NCI-H510A treated with DMSO at 0.1 percent for 48 hours (cell line): ENCODE measurements at regions not wholly inside any gene's neighbourhood (a gene's known extent, or its start where the extent isn't known, plus 50 kb on each side); places are given as distances from the start of the nearest gene placed in this dataset.

Experiments
- DNase-seq: peaks from one replicate; lab custom pipeline; 2025; lab: John Stamatoyannopoulos, UW

DNA sequence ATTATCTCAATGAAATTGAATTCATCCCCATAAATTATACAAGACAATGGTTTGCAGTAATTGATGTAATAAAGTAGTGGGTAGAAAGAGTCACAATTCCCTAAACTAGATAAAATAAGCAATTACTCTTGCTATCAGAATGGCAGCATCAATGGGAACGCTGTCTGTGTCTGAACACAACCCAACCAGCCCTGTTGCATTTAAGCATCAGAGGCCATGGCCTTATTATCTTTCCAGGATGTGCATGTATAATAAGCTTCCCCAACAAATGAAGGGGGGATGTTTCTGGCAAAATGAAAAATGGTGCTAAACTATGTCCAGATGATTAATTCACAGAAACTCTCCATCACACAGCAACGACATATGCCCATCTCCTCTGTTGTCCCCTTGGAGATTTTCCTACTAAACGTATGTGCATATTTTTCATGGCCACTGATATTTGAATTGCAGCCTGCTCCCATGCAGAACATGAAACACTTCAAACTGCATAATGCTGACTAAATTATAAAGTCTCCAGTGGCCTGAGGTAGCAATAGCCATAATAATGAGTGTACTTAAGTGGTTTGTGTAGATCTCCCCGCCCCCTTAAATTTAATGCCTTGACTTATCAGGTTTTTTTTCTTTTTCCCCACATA lies 306.9 kb upstream of the ADAMTS16 start:
- no peak for DNase-seq

DNA sequence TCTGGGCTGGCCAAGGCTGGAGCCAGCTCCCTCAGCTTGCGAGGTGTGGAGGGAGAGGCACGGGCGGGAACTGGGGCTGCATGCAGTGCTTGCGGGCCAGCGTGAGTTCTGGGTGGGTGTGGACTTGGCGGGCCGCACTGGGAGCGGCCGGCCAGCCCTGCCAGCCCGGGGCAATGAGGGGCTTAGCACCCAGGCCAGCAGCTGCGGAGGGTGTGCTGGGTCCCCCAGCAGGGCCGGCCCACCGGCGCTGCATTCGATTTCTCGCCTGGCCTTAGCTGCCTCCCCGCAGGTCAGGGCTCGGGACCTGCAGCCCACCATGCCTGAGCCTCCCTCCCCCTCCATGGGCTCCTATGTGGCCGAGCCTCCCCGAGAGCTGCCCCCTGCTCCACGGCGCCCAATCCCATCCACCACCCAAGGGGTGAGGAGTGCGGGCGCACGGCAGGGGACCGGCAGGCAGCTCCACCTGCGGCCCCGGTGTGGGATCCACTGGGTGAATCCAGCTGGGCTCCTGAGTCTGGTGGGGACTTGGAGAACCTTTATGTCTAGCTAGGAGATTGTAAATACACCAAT lies 302.6 kb upstream of the ADAMTS16 start:
- no peak for DNase-seq

DNA sequence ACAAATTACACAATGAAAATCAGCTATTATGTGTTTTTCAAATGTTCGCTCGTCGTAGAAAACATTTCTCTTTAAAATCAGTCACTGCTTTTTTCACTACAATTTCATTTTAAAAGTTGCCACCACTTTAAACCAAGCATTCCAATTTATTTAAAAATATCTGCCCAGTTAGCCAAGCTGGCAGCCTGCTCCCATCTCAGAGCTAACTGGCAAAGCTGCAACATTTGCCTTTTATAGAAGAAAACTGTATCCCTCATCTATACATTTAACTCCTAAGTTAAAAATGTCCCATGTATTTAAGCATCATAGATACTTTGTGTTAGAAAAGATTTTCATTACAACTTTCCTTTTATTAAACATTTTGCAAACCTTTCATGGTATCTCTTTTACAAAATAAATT lies 294.9 kb upstream of the ADAMTS16 start:
- no peak for DNase-seq

DNA sequence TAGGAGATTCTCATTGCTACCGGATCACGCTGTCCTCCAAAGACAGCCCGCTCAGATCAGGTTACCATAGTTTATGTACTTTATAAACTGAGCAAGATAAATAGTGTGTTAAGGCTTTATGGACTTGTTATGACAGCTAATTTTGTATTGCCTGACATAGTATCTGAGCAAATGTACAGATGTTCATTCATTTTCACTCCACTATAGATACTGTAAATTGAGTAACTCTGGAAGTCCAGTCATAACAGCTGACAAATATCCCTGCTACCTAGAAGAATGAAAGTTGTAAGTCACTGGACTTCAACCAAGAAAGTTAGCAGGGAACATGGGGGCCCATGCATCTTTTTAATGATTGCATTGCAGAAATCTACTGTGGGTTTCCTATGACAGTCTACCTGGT lies 292.4 kb upstream of the ADAMTS16 start:
- no peak for DNase-seq

DNA sequence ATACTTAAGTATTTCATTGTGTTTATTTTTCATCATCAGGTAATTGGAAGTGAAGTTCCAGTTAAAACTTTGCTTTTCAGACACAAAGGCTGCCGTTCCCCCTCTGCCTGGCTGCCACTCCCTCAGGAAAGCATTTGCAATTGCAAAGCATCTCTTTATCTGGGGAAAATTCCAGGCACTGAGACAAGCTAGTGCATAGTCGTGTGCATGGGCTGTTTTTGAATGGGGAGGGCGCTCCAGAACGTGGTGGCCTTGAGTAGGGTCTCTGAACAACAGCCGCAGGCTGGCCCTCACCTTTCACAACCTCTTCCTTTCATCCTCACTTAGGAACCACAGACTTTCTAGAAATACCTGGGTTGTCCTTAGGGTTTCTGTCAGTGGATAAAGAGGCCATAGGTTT lies 285.1 kb upstream of the ADAMTS16 start:
- DNase-seq: no peak

DNA sequence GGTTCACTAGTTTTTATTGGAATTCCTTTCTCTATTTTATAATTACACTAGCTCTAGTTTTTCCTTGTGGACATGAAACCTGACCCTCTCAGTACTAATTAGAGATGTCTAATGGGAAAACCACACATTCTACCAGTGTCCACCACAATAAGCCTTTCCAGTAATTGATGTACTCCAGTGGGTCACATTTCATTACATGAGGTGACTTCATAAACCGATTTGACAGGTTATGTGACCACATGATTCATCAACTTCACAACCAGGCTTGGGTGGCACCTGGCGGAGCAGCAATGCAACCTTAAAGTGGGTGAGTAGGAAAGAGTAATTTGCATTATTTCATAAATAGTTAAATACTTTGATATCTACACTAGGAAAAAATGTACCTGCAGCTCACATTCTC lies 284.2 kb upstream of the ADAMTS16 start:
- no peak for DNase-seq

DNA sequence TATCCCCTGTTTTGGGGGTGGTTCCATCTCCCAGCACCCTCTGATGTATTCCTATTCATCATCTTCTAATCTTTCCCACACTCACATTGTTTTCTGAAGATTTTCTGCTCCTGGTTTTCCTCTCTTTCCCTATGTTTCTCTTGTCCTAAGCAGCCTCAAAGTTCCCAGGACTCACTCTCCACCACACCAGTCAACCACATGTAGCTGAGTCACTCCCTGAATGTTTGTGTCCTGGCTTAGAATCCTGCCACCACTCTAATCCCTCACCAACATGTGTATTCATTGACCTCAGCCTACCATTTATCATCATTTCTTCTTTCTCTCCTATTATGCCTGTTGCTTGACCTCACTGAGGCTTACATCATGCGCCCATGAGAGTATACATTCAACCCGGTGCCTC lies 282.4 kb upstream of the ADAMTS16 start:
- DNase-seq: no peak

DNA sequence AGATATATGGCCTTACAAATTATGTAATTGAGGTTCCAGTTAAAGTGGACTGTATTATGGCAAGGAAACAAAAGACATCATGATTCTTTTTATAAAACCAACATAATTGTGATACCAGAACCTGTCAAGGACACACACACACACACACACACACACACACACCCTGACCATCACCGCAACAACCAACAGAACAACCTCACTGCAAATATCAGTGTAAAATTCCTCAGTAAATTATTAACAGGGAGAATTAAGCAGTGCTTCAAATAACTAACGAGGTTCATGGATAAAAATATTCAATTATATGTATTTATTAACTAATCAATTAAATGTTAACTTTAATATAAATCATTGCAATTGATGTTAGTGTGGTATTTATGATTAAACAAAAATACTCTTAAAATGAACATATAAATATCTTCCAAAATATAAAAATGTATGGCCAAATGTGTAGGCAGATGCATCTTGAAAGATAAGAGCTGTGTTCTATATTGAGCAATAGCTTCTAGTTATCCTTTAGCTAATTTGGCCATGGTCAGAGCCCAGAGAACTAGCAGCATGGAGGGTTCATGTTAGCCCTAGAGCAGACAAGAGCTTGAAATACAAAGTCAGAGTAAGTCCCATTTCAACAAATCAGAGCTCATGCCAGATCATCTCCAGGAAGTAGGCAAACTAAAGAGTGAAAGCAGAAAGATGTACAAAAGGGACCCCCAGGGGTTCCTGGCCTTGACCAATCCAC lies 280.5 kb upstream of the ADAMTS16 start:
- no peak for DNase-seq

DNA sequence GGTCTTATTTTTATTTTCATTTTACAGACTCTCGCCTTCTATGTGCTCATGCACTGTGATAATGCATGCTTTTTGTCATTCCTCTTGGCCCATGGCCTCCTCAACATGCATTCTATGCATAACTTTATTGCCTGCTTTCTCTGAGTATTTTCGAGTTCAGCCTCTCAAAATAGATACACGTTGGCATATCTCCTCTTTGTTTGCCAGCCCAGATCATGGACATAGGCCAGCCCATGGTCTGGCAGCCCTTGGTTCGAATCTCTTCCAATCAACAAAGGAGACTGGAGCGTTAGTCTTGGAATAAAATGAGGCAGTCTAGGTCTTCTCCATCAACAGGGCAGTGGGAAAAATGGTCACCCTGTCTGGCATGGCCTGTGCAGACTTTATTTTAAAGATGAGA lies 279.5 kb upstream of the ADAMTS16 start:
- DNase-seq: no peak

DNA sequence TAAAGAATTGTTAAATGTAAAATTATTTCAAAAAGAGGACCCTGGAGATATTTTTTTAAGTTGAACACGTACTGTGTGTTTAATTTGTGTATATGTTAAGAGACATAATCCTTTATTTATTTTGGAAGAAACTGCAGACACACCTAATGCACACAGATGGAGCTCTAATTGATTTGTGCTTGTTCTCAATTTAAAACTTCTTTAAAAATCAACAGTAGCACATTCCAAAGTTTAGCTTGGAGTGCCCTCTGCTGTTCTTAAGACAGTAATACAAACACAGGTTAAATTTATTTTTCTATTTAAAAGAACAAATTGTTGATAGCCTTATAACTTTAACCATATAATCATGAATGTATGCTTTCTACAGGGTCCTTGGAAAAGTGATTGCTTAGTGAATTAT lies 277.6 kb upstream of the ADAMTS16 start:
- DNase-seq: peak; percentile 33

DNA sequence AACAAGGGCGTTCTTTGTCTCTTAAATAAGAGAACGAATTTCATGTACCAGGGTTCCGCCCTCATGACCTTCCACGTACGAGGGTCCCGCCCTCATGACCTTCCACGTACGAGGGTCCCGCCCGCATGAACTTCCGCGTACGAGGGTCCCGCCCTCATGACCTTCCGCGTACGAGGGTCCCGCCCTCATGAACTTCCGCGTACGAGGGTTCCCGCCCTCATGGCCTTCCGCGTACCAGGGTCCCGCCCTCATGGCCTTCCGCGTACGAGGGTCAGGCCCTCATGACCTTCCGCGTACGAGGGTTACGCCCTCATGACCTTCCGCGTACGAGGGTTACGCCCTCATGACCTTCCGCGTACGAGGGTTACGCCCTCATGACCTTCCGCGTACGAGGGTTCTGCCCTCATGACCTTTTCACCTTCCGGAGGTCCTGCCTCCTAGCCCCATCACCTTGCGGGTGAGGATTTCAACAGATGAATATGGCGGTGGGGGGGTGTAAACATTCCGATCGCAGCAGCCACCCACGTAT lies 273.9 kb upstream of the ADAMTS16 start:
- DNase-seq: no peak

DNA sequence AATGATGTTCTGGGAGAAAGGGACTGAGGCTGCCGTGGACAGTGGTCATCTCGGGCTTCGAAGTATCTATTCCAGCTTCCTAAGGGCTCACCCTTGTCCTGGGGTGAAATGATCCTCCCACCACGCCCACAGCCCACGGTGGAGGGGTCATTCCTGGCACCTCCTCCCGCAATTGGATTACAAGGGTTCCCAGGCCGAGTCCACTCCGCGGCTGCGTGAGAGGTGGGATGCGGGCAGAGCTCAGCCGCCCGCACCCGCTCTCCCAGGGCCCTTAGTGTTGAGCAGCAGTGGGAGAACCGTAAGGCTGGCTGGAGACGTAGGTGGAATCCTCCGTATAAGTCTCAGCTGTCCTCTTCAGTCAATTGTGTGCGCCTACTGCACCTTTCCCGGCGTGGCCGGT lies 273.3 kb upstream of the ADAMTS16 start:
- DNase-seq: no peak

DNA sequence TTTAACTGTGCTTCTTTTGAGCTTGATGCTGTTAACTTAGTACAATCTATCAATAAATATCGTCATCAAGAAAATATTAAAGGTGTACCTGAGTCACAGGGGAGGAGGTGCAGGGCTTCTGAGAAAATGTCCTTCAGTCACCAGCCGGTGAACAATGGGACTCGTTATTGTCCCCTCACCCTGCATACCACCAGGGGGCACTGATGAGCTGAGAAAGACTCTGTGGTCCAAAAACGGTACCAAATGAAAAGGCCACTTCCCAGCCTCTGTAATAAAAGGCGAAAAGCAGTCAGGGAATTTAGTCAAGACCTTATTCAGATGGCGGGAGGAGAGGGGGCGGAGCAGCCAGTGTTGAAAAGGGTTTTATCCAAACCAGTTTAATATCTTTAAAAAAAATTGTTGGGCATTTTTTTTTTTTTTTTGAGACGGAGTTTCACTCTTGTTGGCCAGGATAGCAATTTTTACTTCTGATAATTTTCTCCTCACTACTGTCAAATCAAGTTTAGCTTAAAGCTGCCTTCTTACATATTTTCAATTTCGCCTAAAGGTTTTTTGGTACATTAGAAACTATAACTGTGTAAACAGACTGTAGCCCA lies 271.9 kb upstream of the ADAMTS16 start:
- DNase-seq: peak; percentile 44

DNA sequence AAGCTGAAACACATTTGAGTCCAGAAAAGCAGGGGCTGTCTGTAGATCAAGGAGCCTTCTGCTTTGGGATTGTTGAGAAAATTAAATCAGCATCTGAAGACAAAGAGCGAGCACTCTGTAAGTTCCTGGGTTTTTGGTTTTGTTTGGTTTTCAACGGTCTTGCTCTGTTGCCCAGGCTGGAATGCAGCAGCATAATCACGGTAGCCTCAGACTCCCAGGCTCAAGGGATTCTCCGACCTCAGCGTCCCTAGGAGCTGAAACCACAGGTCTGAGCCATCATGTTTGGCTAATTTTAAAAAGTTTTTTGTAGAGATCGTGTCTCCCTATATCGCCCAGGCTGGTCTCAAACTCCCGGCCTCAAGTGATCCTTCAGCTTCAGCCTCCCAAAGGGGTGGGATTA lies 266.5 kb upstream of the ADAMTS16 start:
- DNase-seq: no peak

DNA sequence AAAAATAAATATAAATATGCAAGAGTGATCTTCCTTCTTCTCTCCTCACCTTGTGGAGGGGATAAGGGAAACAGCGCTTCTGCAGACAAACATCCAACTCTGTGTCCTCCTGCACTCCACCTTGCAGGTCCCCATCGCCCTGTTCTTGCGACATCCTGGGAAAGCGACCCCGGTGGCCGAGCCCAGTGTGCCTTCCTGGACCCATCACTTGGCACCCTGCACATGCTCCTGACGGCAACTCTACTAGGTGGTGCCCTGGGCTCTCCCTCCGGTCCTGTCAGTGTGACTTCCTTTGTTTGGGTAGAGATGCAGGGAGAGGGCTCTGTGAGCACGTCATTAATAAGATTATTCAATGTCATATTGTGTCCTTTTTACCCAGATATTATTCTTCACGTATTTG lies 266.0 kb upstream of the ADAMTS16 start:
- DNase-seq: no peak

DNA sequence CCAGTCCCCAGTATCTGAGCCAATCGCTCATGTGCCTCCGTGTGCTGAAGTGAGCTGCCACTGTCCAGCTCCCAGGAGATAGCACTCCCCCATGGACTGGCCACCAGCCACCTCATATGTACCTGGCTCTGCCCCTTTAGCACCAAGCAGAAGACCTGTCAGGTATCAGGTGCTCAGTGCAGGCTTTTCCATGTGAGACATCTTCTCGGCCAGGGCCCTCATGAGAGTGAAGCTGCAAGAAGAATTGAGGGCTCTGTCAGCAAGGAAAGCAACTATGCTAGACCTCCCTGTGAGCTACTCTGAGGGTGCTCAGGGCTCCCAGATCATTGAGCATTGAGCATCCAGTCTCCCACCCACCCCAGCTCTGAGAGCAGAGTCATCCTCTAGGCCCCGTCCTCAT lies 264.2 kb upstream of the ADAMTS16 start:
- DNase-seq: no peak

DNA sequence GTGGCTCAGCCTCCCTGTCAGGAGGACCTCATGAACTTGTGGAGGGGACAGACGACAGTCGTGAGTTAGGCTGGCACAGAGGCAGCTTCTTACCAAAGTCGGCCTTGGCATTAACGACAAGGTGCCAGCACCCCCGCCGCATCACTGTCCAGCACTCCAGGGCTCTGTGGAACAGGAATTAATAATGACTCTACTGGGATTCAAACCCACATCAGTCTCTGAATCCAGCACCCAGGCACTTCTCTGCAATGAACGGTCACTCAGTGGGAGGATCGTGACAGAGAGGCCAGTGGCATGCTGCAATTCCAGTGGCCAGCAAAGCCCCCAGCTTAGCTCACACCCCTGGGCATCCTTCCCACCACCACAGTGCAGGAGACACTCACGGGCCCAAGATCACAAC lies 263.3 kb upstream of the ADAMTS16 start:
- no peak for DNase-seq

DNA sequence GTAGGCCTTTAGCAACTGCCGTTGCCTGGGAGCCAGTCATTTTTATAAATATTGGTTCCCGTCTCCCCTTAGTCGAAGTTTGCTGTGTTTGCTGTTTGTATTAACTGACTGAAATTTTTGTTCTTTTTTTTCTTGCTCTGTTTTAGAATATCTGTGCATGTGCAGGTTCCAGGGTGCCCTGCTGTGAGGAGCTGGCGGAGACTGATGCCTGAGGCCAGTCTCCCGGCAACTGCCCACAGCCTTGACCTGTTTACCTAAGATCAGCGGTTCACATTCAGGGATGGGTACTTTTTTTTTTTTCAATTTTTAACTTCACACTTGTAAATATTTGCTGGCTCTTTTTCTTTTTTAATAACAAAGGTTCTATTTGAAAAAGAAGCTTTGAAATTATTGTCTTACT lies 262.6 kb upstream of the ADAMTS16 start:
- DNase-seq: no peak

DNA sequence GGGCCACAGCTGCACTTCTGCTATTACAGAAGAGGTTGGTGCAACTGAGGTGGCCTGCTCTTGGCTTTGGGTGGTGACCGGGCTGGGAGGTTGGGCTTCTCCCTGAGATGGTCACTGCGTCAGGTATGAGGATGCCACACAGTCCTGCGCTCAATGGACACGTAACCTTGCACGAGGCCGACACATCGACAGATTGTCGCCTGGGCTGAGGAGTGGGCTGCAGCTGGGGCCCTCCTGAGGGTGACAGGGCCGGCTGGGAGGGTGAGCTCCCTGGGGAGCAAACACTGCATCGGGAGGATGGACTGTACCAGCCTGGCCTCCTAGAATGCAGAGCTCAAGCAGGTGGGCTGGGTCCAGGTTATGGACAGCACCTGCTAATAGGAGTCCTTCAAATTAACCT lies 261.1 kb upstream of the ADAMTS16 start:
- no peak for DNase-seq

DNA sequence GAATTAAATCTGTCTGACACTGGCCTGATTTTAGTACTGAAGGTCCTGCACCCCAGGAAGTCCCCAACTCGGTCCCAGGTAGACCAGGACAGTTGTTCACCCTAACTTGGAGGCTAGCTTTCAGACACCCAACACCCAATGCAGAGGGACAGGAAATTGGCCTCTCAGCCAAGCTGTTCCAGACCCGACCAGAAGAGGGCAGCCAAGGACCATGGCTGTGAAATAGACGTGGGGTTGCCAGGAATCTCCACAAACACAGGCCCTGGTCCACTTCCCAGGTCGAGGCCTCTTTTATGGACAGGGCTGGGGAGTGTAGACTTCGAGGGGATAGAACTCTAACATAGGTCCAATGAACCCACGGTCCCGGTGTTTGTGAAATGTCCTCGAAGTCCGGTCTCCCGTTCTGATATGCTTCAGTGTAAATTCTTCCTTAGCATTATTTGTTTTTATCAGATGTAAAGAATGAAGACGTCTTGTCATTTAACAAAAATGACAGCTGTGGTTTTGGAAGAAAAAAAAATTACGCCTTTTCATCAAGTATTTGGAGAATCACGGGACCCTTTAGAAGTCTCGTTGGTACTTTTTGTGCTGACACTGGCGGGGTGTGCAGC lies 260.3 kb upstream of the ADAMTS16 start:
- DNase-seq: peak; percentile 16

DNA sequence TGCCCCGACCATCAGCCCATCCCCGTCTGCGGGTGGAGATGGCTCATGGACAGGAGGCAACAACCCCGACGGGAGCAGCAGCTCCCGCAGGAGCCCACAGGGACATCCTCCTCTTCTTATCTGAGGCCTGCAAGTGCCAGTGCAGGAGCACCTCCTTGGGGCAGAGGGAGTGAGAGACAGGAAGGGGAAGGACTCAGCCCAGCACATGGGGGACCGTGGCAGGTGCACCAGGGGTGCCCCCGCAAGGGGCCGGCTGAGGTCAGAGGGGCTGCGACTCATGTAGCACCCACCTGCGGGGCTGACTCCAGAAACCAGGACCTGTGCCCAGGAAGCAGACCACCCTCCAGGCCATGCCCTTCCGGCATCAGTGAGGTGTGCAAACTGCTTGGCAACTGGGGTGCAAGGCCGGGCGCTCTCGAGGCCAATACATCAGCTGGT lies 259.8 kb upstream of the ADAMTS16 start:
- DNase-seq: no peak

DNA sequence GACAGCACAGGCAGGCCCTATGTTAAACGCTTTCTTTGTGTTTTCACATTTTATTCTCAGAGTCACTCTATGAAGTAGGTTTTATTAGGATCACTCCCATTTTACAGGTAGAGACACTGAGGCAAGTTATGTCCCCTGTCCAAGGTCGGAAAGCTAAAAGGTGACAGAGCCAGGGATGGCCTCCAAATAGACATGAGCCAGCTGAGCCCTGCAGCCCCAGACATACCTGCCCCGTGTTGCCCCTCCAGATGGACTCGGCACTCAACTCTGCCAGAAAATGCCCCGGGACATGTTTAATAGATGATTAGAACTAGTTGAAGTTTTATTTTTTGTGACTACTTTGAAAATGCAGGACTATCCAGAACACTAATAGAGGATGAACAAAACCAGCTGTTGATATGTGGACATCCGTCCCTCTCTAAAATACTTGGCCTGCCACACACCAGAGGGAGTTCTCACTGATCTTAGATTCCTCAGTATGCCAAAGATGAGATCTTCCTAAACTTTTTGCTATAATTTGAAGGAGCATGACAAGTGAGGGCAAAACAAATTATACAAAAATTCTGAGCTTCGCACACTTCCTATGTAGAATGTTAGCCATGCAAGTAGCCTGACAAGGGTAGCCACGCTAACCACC lies 258.6 kb upstream of the ADAMTS16 start:
- DNase-seq: no peak
